ENCODE measurements at regions not wholly inside any gene's neighbourhood (a gene's known extent, or its start where the extent isn't known, plus 50 kb on each side); places are given as distances from the start of the nearest gene placed in this dataset.

GRCh38 chr18:22566703-22567420, 149.1 kb upstream of the CTAGE1 start:
- Histone ChIP-seq H3K27ac (no peak overlapping the region), H3K9me3 (no peaks in the 10 kb centered on the region), H3K4me3 (replicated peaks in 1 of 3) (no peak overlapping the region), H3K27me3 (no peaks in the 10 kb centered on the region), H3K36me3 (no peaks in the 10 kb centered on the region), H3K4me1 (no peaks in the 10 kb centered on the region)
- no peak for TF ChIP-seq POLR2A (IDR thresholded peaks at IDR 0.05)
- TF ChIP-seq CTCF (IDR thresholded peaks at IDR 0.05), result no peak
- 71 to 76% methylated on average over 3 of the region's 3 CpGs for WGBS, 2 donors
- intact Hi-C loops (cut with DNase I), result loop anchor here (10.0 kb wide), 1 partner anchor 232 kb away; no protein-coding TSS in a partner anchor
- DNase-seq, result no peak

GRCh38 chr18:22567794-22568193, 150.1 kb upstream of the CTAGE1 start:
- Histone ChIP-seq H3K9me3 (no peaks in the 10 kb centered on the region), H3K27ac (no peak overlapping the region), H3K4me1 (no peaks in the 10 kb centered on the region), H3K27me3 (no peaks in the 10 kb centered on the region), H3K36me3 (no peaks in the 10 kb centered on the region), H3K4me3 (replicated peaks in 1 of 3) (no peak overlapping the region)
- TF ChIP-seq POLR2A (IDR thresholded peaks at IDR 0.05), result no peak
- no peak for TF ChIP-seq CTCF (IDR thresholded peaks at IDR 0.05)
- DNase-seq, result no peak
- intact Hi-C loops (cut with DNase I), result loop anchor here (10.0 kb wide), 1 partner anchor 233 kb away; no protein-coding TSS in a partner anchor

- Histone ChIP-seq H3K27ac (no peak overlapping the region), H3K36me3 (no peaks in the 10 kb centered on the region), H3K4me3 (replicated peaks in 1 of 3) (no peak overlapping the region), H3K27me3 (no peaks in the 10 kb centered on the region), H3K9me3 (no peaks in the 10 kb centered on the region), H3K4me1 (no peaks in the 10 kb centered on the region)
- intact Hi-C loops (cut with DNase I), result no loop called here
- DNase-seq, result no peak
- WGBS, 2 donors, result 81 to 84% methylated on average over 4 of the region's 4 CpGs
- no peak for TF ChIP-seq CTCF (IDR thresholded peaks at IDR 0.05)
- TF ChIP-seq POLR2A (IDR thresholded peaks at IDR 0.05), result no peak
Measured at GRCh38 chr18:22570492-22570891, 152.8 kb upstream of the CTAGE1 start.

- Histone ChIP-seq H3K4me1 (no peaks in the 10 kb centered on the region), H3K36me3 (no peaks in the 10 kb centered on the region), H3K9me3 (no peaks in the 10 kb centered on the region), H3K27ac (no peak overlapping the region), H3K4me3 (replicated peaks in 1 of 3) (no peak overlapping the region), H3K27me3 (no peaks in the 10 kb centered on the region)
- intact Hi-C loops (cut with DNase I), result no loop called here
- no peak for TF ChIP-seq POLR2A (IDR thresholded peaks at IDR 0.05)
- no peak for TF ChIP-seq CTCF (IDR thresholded peaks at IDR 0.05)
- 67 to 72% methylated on average over 1 of the region's 1 CpG for WGBS, 2 donors
- no peak for DNase-seq
Measured at GRCh38 chr18:22572341-22572740, 154.6 kb upstream of the CTAGE1 start.

- no peaks in the 10 kb centered on the region for H3K36me3 ChIP-seq
- no peak overlapping the region for H3K4me3 ChIP-seq (replicated peaks in 1 of 3)
- WGBS, 2 donors, result 79 to 86% methylated on average over 5 of the region's 5 CpGs
- no peak overlapping the region for H3K27ac ChIP-seq
- no peaks in the 10 kb centered on the region for H3K9me3 ChIP-seq
- no peaks in the 10 kb centered on the region for H3K4me1 ChIP-seq
- intact Hi-C loops (cut with DNase I), result no loop called here
- no peaks in the 10 kb centered on the region for H3K27me3 ChIP-seq
- no peak for DNase-seq
- no peak for TF ChIP-seq CTCF (IDR thresholded peaks at IDR 0.05)
- TF ChIP-seq POLR2A (IDR thresholded peaks at IDR 0.05), result no peak
Measured at GRCh38 chr18:22579271-22579670, 161.6 kb upstream of the CTAGE1 start.
